Mesothelial cell of epicardium (in vitro differentiated cells): ENCODE measurements at regions not wholly inside any gene's neighbourhood (a gene's known extent, or its start where the extent isn't known, plus 50 kb on each side); places are given as distances from the start of the nearest gene placed in this dataset.

Source experiments
- DNase-seq, 2 experiments: peaks; one replicate each; pipeline ENCODE4 v3.0.0; 2021; ENCODE audit warnings: low spot score in 2 of 2; ENCODE audit not compliant: unreplicated experiment in 2 of 2
- H3K27ac Mint-ChIP-seq: 2 replicates; pipeline ENCODE4 v1.8.0; 2021; ENCODE audit warnings: mixed read lengths
- H3K27me3 Mint-ChIP-seq: 2 replicates; pipeline ENCODE4 v1.8.0; 2021; ENCODE audit warnings: low read depth, mixed read lengths
- H3K36me3 Mint-ChIP-seq: 2 replicates; pipeline ENCODE4 v1.8.0; 2021; ENCODE audit warnings: mixed read lengths
- H3K4me1 Mint-ChIP-seq: 2 replicates; pipeline ENCODE4 v1.8.0; 2021; ENCODE audit warnings: mixed read lengths
- H3K4me3 Mint-ChIP-seq: 2 replicates; pipeline ENCODE4 v1.8.0; 2021; ENCODE audit warnings: mild to moderate bottlenecking, moderate library complexity, mixed read lengths
- H3K9me3 Mint-ChIP-seq: 2 replicates; pipeline ENCODE4 v1.8.0; 2021; ENCODE audit warnings: mixed read lengths
- CTCF ChIP-seq: fragments of 200-600 bp; sonication (generic); IDR thresholded peaks from one replicate; pipeline ENCODE4 v1.5.0; 2021; ENCODE audit warnings: antibody characterized with exemption; ENCODE audit not compliant: unreplicated experiment

DNA sequence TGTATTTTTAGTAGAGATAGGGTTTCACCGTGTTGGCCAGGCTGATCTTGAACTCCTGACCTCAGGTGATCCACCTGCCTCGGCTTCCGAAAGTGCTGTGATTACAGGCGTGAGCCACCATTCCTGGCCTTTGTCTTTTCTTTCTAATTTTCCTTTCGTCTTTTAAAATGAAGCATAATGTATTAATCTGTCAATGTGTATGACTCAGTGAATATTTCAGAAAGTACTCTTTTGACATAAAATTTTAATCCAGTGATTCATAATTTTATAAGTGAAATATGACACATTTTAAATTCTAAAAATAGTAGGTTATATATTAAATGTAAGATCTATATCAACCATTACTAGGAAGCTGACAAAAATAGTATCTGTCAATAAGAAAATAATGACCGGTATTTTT is 1059.0 kb upstream of the PRMT6 start:
- no peak overlapping the region for H3K4me3 Mint-ChIP-seq
- peaks cover 20% of the 10 kb centered on the region for H3K9me3 Mint-ChIP-seq
- no peak for TF ChIP-seq CTCF
- no peaks in the 10 kb centered on the region for H3K4me1 Mint-ChIP-seq
- H3K27ac Mint-ChIP-seq = no peak overlapping the region
- no peaks in the 10 kb centered on the region for H3K27me3 Mint-ChIP-seq
- no peak for DNase-seq
- H3K36me3 Mint-ChIP-seq = no peaks in the 10 kb centered on the region

GRCh38 chr1:106022312-106022902 is 1034.1 kb upstream of the PRMT6 start:
- no peaks in the 10 kb centered on the region for H3K4me1 Mint-ChIP-seq

GRCh38 chr1:106027871-106028270 is 1028.6 kb upstream of the PRMT6 start:
- TF ChIP-seq CTCF = peak; percentile 31
- Mint-ChIP-seq H3K27me3 (no peaks in the 10 kb centered on the region), H3K4me1 (no peaks in the 10 kb centered on the region), H3K9me3 (peaks cover 3% of the 10 kb centered on the region), H3K4me3 (no peak overlapping the region), H3K36me3 (no peaks in the 10 kb centered on the region), H3K27ac (no peak overlapping the region)
- no peak for DNase-seq

More at GRCh38 chr1:106022312-106022902, 1034.1 kb upstream of the PRMT6 start:
- no peak overlapping the region for H3K4me3 Mint-ChIP-seq
- peaks cover 6% of the 10 kb centered on the region for H3K27me3 Mint-ChIP-seq
- no peaks in the 10 kb centered on the region for H3K9me3 Mint-ChIP-seq
- peak; percentile 91 for TF ChIP-seq CTCF
- no peak for DNase-seq
- H3K27ac Mint-ChIP-seq = no peak overlapping the region
- no peaks in the 10 kb centered on the region for H3K36me3 Mint-ChIP-seq

DNA sequence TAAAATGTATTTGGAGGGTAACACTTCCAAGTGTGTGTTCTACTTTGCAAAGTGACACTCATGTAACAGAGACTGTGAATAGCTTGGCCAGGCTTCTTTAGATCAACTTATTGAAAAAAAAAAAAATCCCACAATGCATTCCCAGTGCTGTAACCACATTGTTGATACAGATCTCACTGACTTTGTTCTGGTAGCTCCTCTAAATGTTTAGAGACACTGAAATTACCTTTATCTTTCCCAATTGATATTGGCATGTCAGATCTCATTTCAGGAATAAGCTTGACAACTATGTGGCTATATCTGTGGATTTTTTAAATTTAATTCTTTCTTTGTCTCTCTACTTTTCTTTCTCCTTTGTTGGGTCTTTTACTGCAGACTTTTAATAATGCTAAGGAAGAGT is 1018.9 kb upstream of the PRMT6 start:
- Mint-ChIP-seq H3K27me3 (no peaks in the 10 kb centered on the region), H3K27ac (no peak overlapping the region), H3K4me1 (no peaks in the 10 kb centered on the region), H3K36me3 (no peaks in the 10 kb centered on the region), H3K9me3 (peaks cover 29% of the 10 kb centered on the region), H3K4me3 (no peak overlapping the region)
- TF ChIP-seq CTCF = no peak
- no peak for DNase-seq

DNA sequence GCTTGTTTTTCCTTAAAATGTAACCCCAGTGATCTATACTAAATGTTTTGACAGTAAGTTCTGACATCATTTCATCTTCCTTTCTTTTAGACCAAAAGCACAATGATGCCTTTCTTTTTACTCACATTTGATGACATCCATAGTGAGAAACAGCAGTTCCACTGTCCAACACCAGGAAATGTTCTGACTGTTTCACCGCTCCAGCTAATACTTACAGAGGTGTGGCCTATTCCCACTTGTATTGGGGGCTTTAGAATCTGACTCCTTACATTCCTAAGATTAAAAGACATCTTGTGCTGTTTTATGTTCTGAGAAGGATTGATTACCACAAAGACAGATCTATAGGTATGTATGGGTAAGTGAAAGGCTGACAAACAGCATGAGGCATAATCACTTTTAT is 1018.2 kb upstream of the PRMT6 start:
- peak; percentile 20 for TF ChIP-seq CTCF
- no peak overlapping the region for H3K27ac Mint-ChIP-seq
- no peaks in the 10 kb centered on the region for H3K36me3 Mint-ChIP-seq

DNA sequence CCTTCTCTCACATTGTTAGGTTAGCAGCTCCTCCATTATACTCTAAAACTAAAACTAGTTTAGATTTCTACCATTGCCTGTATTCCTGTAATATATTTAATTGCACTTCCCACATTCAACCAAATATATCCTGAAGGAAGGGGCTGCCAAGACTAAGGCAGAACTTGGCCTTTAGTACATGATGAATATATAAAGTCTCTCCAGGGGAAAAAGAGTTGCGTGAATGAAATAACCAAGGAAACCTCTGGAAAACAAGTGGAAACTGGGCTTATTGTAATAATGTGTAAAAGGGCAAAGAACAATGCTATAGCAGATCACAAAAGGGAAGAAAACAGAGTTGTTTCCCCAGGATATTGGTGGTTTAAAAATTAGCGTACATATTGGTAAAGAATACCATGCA is 1012.5 kb upstream of the PRMT6 start:
- Mint-ChIP-seq H3K27ac (no peak overlapping the region), H3K4me3 (no peak overlapping the region), H3K9me3 (peaks cover 15% of the 10 kb centered on the region), H3K4me1 (no peaks in the 10 kb centered on the region), H3K36me3 (no peaks in the 10 kb centered on the region), H3K27me3 (no peaks in the 10 kb centered on the region)
- no peak for TF ChIP-seq CTCF
- DNase-seq = no peak

More for the DNA sequence above, 1018.2 kb upstream of the PRMT6 start:
- Mint-ChIP-seq H3K9me3 (peaks cover 28% of the 10 kb centered on the region), H3K4me1 (no peaks in the 10 kb centered on the region), H3K27me3 (no peaks in the 10 kb centered on the region), H3K4me3 (no peak overlapping the region)
- no peak for DNase-seq
